8988T (cell line): ENCODE measurements at regions not wholly inside any gene's neighbourhood (a gene's known extent, or its start where the extent isn't known, plus 50 kb on each side); places are given as distances from the start of the nearest gene placed in this dataset.

ENCODE experiments used
- DNase-seq: peaks from one replicate; pipeline ENCODE4 v3.0.0; 2011

GRCh38 chr4:4594285-4594920, 52.6 kb upstream of the STX18 start:
- no peak for DNase-seq

GRCh38 chr4:4593596-4594284, 51.9 kb upstream of the STX18 start:
- DNase-seq = no peak

GRCh38 chr4:4592414-4592813, 50.6 kb upstream of the STX18 start:
- DNase-seq = no peak
